Adrenal gland (tissue), 9 donors: ENCODE measurements at regions not wholly inside any gene's neighbourhood (a gene's known extent, or its start where the extent isn't known, plus 50 kb on each side); places are given as distances from the start of the nearest gene placed in this dataset.

Experiments used
- DNase-seq, 7 donors: peaks; one replicate each; pipeline ENCODE4 v3.0.0-alpha.2; 2019 to 2020
- H3K27ac ChIP-seq, 5 donors: fragments of 200-600 bp; sonication (generic) in 4 of 5; 1 replicate in 3 of 5; 2 replicates in 2 of 5; pipeline versions ENCODE4 v1.5.1 to v1.8.0; 2016 to 2020; ENCODE audit warnings: mild to moderate bottlenecking in 1 of 5
- H3K27me3 ChIP-seq: fragments of 200-600 bp; 2 replicates; pipeline ENCODE4 v1.8.0; 2021
- H3K36me3 ChIP-seq, 2 donors: fragments of 200-600 bp; replicated peaks in 1 of 2; 1 replicate in 1 of 2; 2 replicates in 1 of 2; pipeline versions ENCODE4 v1.5.1 to v1.8.0; 2018 to 2022
- H3K4me1 ChIP-seq, 2 donors: fragments of 200-600 bp; replicated peaks in 1 of 2; 1 replicate in 1 of 2; 2 replicates in 1 of 2; pipeline versions ENCODE4 v1.5.1 to v1.8.0; 2018 to 2021
- H3K4me3 ChIP-seq, 4 donors: fragments of 200-600 bp; sonication (generic) in 3 of 4; one replicate each; pipeline ENCODE4 v1.5.1; 2016 to 2018
- H3K9me3 ChIP-seq, 3 donors: fragments of 200-600 bp; sonication (generic) in 1 of 3; replicated peaks in 1 of 3; 1 replicate in 2 of 3; 2 replicates in 1 of 3; pipeline versions ENCODE4 v1.5.1 to v1.8.0; 2016 to 2021
- CTCF ChIP-seq, 6 experiments: fragments of 450-650 bp in 4 of 6; fragments of 200-600 bp in 2 of 6; sonication (generic) in 1 of 6; IDR thresholded peaks; 1 replicate in 5 of 6; 2 replicates in 1 of 6; pipeline versions ENCODE4 v1.5.1 to v1.8.0; 2016 to 2021; ENCODE audit warnings: antibody characterized with exemption in 6 of 6, mild to moderate bottlenecking in 2 of 6, moderate library complexity in 1 of 6
- POLR2A ChIP-seq, 2 donors: fragments of 450-650 bp; IDR thresholded peaks; one replicate each; pipeline ENCODE4 v1.6.1; 2017; ENCODE audit warnings: antibody characterized with exemption in 2 of 2, mild to moderate bottlenecking in 2 of 2, moderate library complexity in 1 of 2
- WGBS, 4 donors: extraction: QIAGEN DNeasy Blood & Tissue Kit in 2 of 4; methylation state at CpG; one replicate each; pipeline versions ENCODE4 v1.1.5 to v1.1.7; 2013 to 2017; 5-methylcytosine and 5-hydroxymethylcytosine counted together
- intact Hi-C, 2 donors: fragments of 100-400 bp; cut with DNase I; formaldehyde crosslinking; loops; one replicate each; pipeline versions ENCODE4 v1.14.1 to v1.15.0; 2022 to 2023
- donor health status: healthy with polysubstance abuse.
- donor health status: Bipolar disorder and iron deficiency.
- donor health status: DM: yes; HTN: yes; CAD: no.
- donor health status: DM: no; HTN: no; CAD: no.
- donor health status: DM: no; HTN: no; CAD: no.

GRCh38 chr6:159097256-159097655, 52.5 kb upstream of the TAGAP start:
- 87 to 94% (median 90%) methylated on average over 8 of the region's 8 CpGs for WGBS, 4 donors
- TF ChIP-seq POLR2A (IDR thresholded peaks at IDR 0.05) (no peak), CTCF (IDR thresholded peaks at IDR 0.05) (no peak)
- H3K4me3 ChIP-seq: no peak overlapping the region
- peak in 1 of 7 donors; percentile 6 for DNase-seq
- H3K4me1 ChIP-seq: no peaks in the 10 kb centered on the region
- H3K27ac ChIP-seq: no peak overlapping the region
- H3K36me3 ChIP-seq: no peaks in the 10 kb centered on the region
- no peaks in the 10 kb centered on the region for H3K27me3 ChIP-seq
- H3K9me3 ChIP-seq: no peaks in the 10 kb centered on the region
- intact Hi-C loops: no loop called here

- intact Hi-C loops: no loop called here
- no peaks in the 10 kb centered on the region for H3K36me3 ChIP-seq
- TF ChIP-seq POLR2A (IDR thresholded peaks at IDR 0.05) (no peak), CTCF (IDR thresholded peaks at IDR 0.05) (no peak)
- peak in 1 of 7 donors; percentile 30 for DNase-seq
- H3K4me1 ChIP-seq: no peaks in the 10 kb centered on the region
- H3K27me3 ChIP-seq: no peaks in the 10 kb centered on the region
- H3K9me3 ChIP-seq: no peaks in the 10 kb centered on the region
- H3K4me3 ChIP-seq: no peak overlapping the region
- no peak overlapping the region for H3K27ac ChIP-seq
- 83 to 93% (median 86%) methylated on average over 2 to 6 of the region's 6 CpGs for WGBS, 4 donors
Observed at GRCh38 chr6:159095616-159096015, 50.8 kb upstream of the TAGAP start.

GRCh38 chr6:159094444-159095252, 49.9 kb upstream of the TAGAP start:
- Histone ChIP-seq H3K27me3 (no peaks in the 10 kb centered on the region), H3K9me3 (no peaks in the 10 kb centered on the region), H3K27ac (no peak overlapping the region), H3K4me1 (no peaks in the 10 kb centered on the region), H3K4me3 (no peak overlapping the region), H3K36me3 (no peaks in the 10 kb centered on the region)
- intact Hi-C loops: no loop called here
- TF ChIP-seq POLR2A (IDR thresholded peaks at IDR 0.05): no peak
- no peak for TF ChIP-seq CTCF (IDR thresholded peaks at IDR 0.05)
- 69 to 79% (median 75%) methylated on average over 9 to 18 of the region's 18 CpGs for WGBS, 4 donors
- peak in 2 of 7 donors; percentile 9 to 11 for DNase-seq
